ENCODE measurements at regions not wholly inside any gene's neighbourhood (a gene's known extent, or its start where the extent isn't known, plus 50 kb on each side); places are given as distances from the start of the nearest gene placed in this dataset.
"Not testable (repeated sequence)": the region's sequence is repeated elsewhere in the genome, so short reads cannot be mapped to it uniquely, and the experiment has no call there.

GRCh38 chr3:174356596-174356995 is 502.5 kb upstream of the NAALADL2 start:
- intact Hi-C loops (cut with DNase I) = no loop called here
- no peak overlapping the region for H3K4me3 ChIP-seq
- no peaks in the 10 kb centered on the region for H3K4me1 ChIP-seq
- no peaks in the 10 kb centered on the region for H3K27me3 ChIP-seq
- TF ChIP-seq CTCF (IDR thresholded peaks at IDR 0.05) = no peak
- no peak for TF ChIP-seq POLR2A (IDR thresholded peaks at IDR 0.05)
- no peaks in the 10 kb centered on the region for H3K9me3 ChIP-seq
- 42 to 53% methylated on average over 1 of the region's 1 CpG for WGBS, 2 donors
- H3K36me3 ChIP-seq = no peaks in the 10 kb centered on the region
- no peak overlapping the region for H3K27ac ChIP-seq
- DNase-seq = no peak

- no peaks in the 10 kb centered on the region for H3K4me1 ChIP-seq
- no peak for DNase-seq
- WGBS, 2 donors = 88 to 96% methylated on average over 1 of the region's 1 CpG
- no peak overlapping the region for H3K27ac ChIP-seq
- no peaks in the 10 kb centered on the region for H3K36me3 ChIP-seq
- intact Hi-C loops (cut with DNase I) = no loop called here
- H3K27me3 ChIP-seq = no peaks in the 10 kb centered on the region
- H3K4me3 ChIP-seq = no peak overlapping the region
- no peaks in the 10 kb centered on the region for H3K9me3 ChIP-seq
- TF ChIP-seq CTCF (IDR thresholded peaks at IDR 0.05) = no peak
- TF ChIP-seq POLR2A (IDR thresholded peaks at IDR 0.05) = no peak
These were observed 500.9 kb upstream of the NAALADL2 start for GRCh38 chr3:174358252-174358651.

GRCh38 chr3:174362556-174362955 is 496.6 kb upstream of the NAALADL2 start:
- TF ChIP-seq CTCF (IDR thresholded peaks at IDR 0.05) (no peak), POLR2A (IDR thresholded peaks at IDR 0.05) (no peak)
- intact Hi-C loops (cut with DNase I) = no loop called here
- H3K4me3 ChIP-seq = no peak overlapping the region
- no peaks in the 10 kb centered on the region for H3K27me3 ChIP-seq
- H3K4me1 ChIP-seq = no peaks in the 10 kb centered on the region
- H3K9me3 ChIP-seq = no peaks in the 10 kb centered on the region
- H3K36me3 ChIP-seq = no peaks in the 10 kb centered on the region
- DNase-seq = no peak
- WGBS, 2 donors = 80 to 82% methylated on average over 3 of the region's 3 CpGs
- no peak overlapping the region for H3K27ac ChIP-seq

- Histone ChIP-seq H3K27me3 (no peaks in the 10 kb centered on the region), H3K36me3 (no peaks in the 10 kb centered on the region), H3K4me3 (no peak overlapping the region), H3K4me1 (no peaks in the 10 kb centered on the region), H3K9me3 (no peaks in the 10 kb centered on the region), H3K27ac (no peak overlapping the region)
- intact Hi-C loops (cut with DNase I) = no loop called here
- WGBS, 2 donors = 39 to 42% methylated on average over 3 of the region's 3 CpGs
- no peak for DNase-seq
- TF ChIP-seq POLR2A (IDR thresholded peaks at IDR 0.05) = no peak
- no peak for TF ChIP-seq CTCF (IDR thresholded peaks at IDR 0.05)
These were observed 495.9 kb upstream of the NAALADL2 start for GRCh38 chr3:174363256-174363655.

- no peaks in the 10 kb centered on the region for H3K9me3 ChIP-seq
- no peak for DNase-seq
- H3K27ac ChIP-seq = no peak overlapping the region
- TF ChIP-seq POLR2A (IDR thresholded peaks at IDR 0.05) (no peak), CTCF (IDR thresholded peaks at IDR 0.05) (no peak)
- no peak overlapping the region for H3K4me3 ChIP-seq
- 45 to 80% methylated on average over 1 of the region's 1 CpG for whole genome bisulfite sequencing, 2 donors
- intact Hi-C loops (cut with DNase I) = no loop called here
- no peaks in the 10 kb centered on the region for H3K4me1 ChIP-seq
- H3K27me3 ChIP-seq = no peaks in the 10 kb centered on the region
- no peaks in the 10 kb centered on the region for H3K36me3 ChIP-seq
These were observed 493.3 kb upstream of the NAALADL2 start for GRCh38 chr3:174365796-174366195.

GRCh38 chr3:174366904-174367303 is 492.2 kb upstream of the NAALADL2 start:
- H3K36me3 ChIP-seq; intact Hi-C loops (cut with DNase I); H3K27ac ChIP-seq; H3K4me1 ChIP-seq; H3K4me3 ChIP-seq; H3K27me3 ChIP-seq; DNase-seq; H3K9me3 ChIP-seq: not testable (repeated sequence)
- WGBS, 2 donors = 75 to 77% methylated on average over 5 of the region's 5 CpGs

Data from esophagus squamous epithelium (tissue), 5 donors.